Right atrium auricular region (tissue), 2 donors: ENCODE measurements at regions not wholly inside any gene's neighbourhood (a gene's known extent, or its start where the extent isn't known, plus 50 kb on each side); places are given as distances from the start of the nearest gene placed in this dataset.

Source experiments
- DNase-seq: peaks from one replicate; pipeline ENCODE4 v3.0.0-alpha.2; 2019; ENCODE audit warnings: low spot score
- H3K27ac ChIP-seq, 2 donors: fragments of 200-600 bp; sonication (generic); 1 replicate in 1 of 2; 2 replicates in 1 of 2; pipeline ENCODE4 v1.5.1; 2016 to 2019
- H3K27me3 ChIP-seq, 2 donors: fragments of 200-600 bp; sonication (generic); one replicate each; pipeline versions ENCODE4 v1.5.1 to v1.6.0; 2017 to 2019
- H3K36me3 ChIP-seq: fragments of 200-600 bp; sonication (generic); one replicate; pipeline ENCODE4 v1.5.1; 2016
- H3K4me1 ChIP-seq, 2 donors: fragments of 200-600 bp; sonication (generic); one replicate each; pipeline versions ENCODE4 v1.5.1 to v1.6.0; 2017 to 2019
- H3K4me3 ChIP-seq, 2 donors: fragments of 200-600 bp; sonication (generic); 1 replicate in 1 of 2; 2 replicates in 1 of 2; pipeline ENCODE4 v1.5.1; 2017 to 2019; ENCODE audit warnings: mild to moderate bottlenecking in 1 of 2, moderate library complexity in 1 of 2
- H3K9me3 ChIP-seq, 2 donors: fragments of 200-600 bp; sonication (generic); one replicate each; pipeline ENCODE4 v1.5.1; 2019
- CTCF ChIP-seq, 2 donors: fragments of 200-600 bp; sonication (generic); IDR thresholded peaks; one replicate each; pipeline ENCODE4 v1.5.1; 2019; ENCODE audit warnings: antibody characterized with exemption in 2 of 2

- H3K27ac ChIP-seq, result no peak overlapping the region
- no peak for TF ChIP-seq CTCF (IDR thresholded peaks at IDR 0.05)
- H3K9me3 ChIP-seq, result peaks cover 0 to 20% of the 10 kb centered on the region in 2 donors
Observed at GRCh38 chr4:177001271-177002175, 208.8 kb upstream of the VEGFC start.

GRCh38 chr4:177005674-177006230, 213.0 kb upstream of the VEGFC start:
- H3K4me1 ChIP-seq, result no peaks in the 10 kb centered on the region
- no peak overlapping the region for H3K27ac ChIP-seq
- no peaks in the 10 kb centered on the region for H3K27me3 ChIP-seq
- H3K36me3 ChIP-seq, result no peaks in the 10 kb centered on the region
- no peak overlapping the region for H3K4me3 ChIP-seq
- no peak for DNase-seq
- no peaks in the 10 kb centered on the region for H3K9me3 ChIP-seq
- no peak for TF ChIP-seq CTCF (IDR thresholded peaks at IDR 0.05)

More at GRCh38 chr4:177001271-177002175, 208.8 kb upstream of the VEGFC start:
- no peaks in the 10 kb centered on the region for H3K4me1 ChIP-seq
- DNase-seq, result no peak
- no peaks in the 10 kb centered on the region for H3K27me3 ChIP-seq
- H3K4me3 ChIP-seq, result no peak overlapping the region
- no peaks in the 10 kb centered on the region for H3K36me3 ChIP-seq

GRCh38 chr4:177006331-177006730, 213.6 kb upstream of the VEGFC start:
- Histone ChIP-seq H3K4me3 (no peak overlapping the region), H3K36me3 (no peaks in the 10 kb centered on the region)
- no peak for TF ChIP-seq CTCF (IDR thresholded peaks at IDR 0.05)

GRCh38 chr4:177008071-177008835, 215.5 kb upstream of the VEGFC start:
- TF ChIP-seq CTCF (IDR thresholded peaks at IDR 0.05), result no peak
- H3K4me1 ChIP-seq, result no peaks in the 10 kb centered on the region
- no peaks in the 10 kb centered on the region for H3K36me3 ChIP-seq
- H3K4me3 ChIP-seq, result no peak overlapping the region
- DNase-seq, result no peak
- no peak overlapping the region for H3K27ac ChIP-seq
- peaks cover 0 to 12% of the 10 kb centered on the region in 2 donors for H3K9me3 ChIP-seq
- H3K27me3 ChIP-seq, result no peaks in the 10 kb centered on the region

More at GRCh38 chr4:177006331-177006730, 213.6 kb upstream of the VEGFC start:
- Histone ChIP-seq H3K9me3 (no peaks in the 10 kb centered on the region), H3K27ac (no peak overlapping the region), H3K4me1 (no peaks in the 10 kb centered on the region), H3K27me3 (no peaks in the 10 kb centered on the region)
- no peak for DNase-seq

DNA sequence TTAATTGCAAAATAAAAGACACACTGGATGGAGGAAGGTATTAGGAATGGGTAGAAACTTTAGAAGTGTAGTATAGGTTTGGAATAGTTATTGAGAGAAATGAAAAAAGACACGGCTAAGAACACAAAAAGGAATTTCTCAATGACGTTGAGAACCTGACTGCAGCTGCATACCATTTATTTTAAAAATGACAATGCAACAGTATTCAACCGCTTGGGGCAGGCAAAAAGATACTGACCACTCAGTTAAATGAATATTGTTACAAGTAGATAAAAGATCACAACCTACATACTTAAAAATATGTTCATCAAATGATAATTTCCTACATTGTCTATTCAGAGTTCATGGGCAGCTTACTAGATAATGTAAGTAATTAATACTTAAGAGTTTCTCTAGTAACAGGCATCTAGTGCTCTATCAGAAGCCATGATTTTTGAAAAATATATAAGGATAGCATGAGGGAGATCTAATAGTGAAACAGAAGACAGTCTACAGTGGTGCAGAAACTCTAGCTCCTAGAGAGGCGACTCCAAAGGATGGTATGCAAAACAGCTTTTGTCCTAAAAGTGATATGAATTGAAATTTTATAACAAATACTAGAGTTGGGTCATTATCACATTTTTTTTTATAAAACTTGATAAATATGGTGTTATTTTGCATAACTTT, 216.2 kb upstream of the VEGFC start:
- H3K27ac ChIP-seq, result no peak overlapping the region
- H3K36me3 ChIP-seq, result no peaks in the 10 kb centered on the region
- no peaks in the 10 kb centered on the region for H3K27me3 ChIP-seq
- peaks cover 0 to 19% of the 10 kb centered on the region in 2 donors for H3K9me3 ChIP-seq
- no peak for DNase-seq
- no peak overlapping the region for H3K4me3 ChIP-seq
- H3K4me1 ChIP-seq, result no peaks in the 10 kb centered on the region
- TF ChIP-seq CTCF (IDR thresholded peaks at IDR 0.05), result no peak
